ENCODE measurements at regions not wholly inside any gene's neighbourhood (a gene's known extent, or its start where the extent isn't known, plus 50 kb on each side); places are given as distances from the start of the nearest gene placed in this dataset.

DNA sequence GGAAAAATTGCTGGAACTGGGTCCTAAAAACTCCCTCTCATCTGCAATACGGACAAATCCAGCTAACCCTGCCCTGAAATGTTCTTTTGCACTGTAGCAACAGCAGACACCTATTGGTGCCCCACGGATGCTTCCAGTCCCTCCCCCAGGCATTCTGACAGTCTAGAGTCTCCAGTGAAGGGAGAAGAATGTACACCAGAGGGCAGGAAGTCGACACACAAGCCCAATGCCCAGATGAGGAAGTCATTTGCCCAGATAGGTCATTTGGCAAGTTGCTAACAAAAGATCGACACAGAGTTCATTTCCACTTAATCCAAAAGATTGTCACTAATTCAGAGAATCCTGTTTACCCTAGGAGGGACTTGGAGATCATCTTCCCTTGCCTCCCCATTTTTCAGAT is 293.0 kb upstream of the PRDM1 start:
- Histone ChIP-seq H3K27me3 (ENCODE audit: insufficient read depth, low read depth) (no peaks in the 10 kb centered on the region), H3K9me2 (ENCODE audit: insufficient read depth) (no peaks in the 10 kb centered on the region), H3K4me1 (replicated peaks; ENCODE audit: insufficient read depth) (peaks cover 51% of the 10 kb centered on the region), H3F3A (ENCODE audit: insufficient read depth, low read depth) (peaks cover 37% of the 10 kb centered on the region), H2AFZ (no peak overlapping the region), H3K4me2 (0 out of 2 replicates have a peak overlapping the region, but pooled peaks have one; percentile 54), H3K4me3 (no peak overlapping the region), H3K9me3 (ENCODE audit: insufficient read depth, low read depth) (no peaks in the 10 kb centered on the region), H3K27ac (peak overlapping the region; percentile 84), H4K20me1 (ENCODE audit: insufficient read depth) (no peaks in the 10 kb centered on the region), H3K79me2 (ENCODE audit: low read depth) (no peaks in the 10 kb centered on the region), H3K36me3 (ENCODE audit: low read depth) (no peaks in the 10 kb centered on the region)
- peak; percentile 12 to 49 for DNase-seq
- BruUV-seq (replicated peaks) = no TSS peak
- ChIA-PET CTCF (no interaction called here), POLR2A (ENCODE audit: unreplicated experiment) (interaction anchor here (0.6 kb wide), 2 partner anchors 156 to 362 kb away, joined by 5 to 9 read pairs; no protein-coding TSS in a partner anchor)
- TF ChIP-seq, protein P1, sequence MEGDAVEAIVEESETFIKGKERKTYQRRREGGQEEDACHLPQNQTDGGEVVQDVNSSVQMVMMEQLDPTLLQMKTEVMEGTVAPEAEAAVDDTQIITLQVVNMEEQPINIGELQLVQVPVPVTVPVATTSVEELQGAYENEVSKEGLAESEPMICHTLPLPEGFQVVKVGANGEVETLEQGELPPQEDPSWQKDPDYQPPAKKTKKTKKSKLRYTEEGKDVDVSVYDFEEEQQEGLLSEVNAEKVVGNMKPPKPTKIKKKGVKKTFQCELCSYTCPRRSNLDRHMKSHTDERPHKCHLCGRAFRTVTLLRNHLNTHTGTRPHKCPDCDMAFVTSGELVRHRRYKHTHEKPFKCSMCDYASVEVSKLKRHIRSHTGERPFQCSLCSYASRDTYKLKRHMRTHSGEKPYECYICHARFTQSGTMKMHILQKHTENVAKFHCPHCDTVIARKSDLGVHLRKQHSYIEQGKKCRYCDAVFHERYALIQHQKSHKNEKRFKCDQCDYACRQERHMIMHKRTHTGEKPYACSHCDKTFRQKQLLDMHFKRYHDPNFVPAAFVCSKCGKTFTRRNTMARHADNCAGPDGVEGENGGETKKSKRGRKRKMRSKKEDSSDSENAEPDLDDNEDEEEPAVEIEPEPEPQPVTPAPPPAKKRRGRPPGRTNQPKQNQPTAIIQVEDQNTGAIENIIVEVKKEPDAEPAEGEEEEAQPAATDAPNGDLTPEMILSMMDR (conservative IDR thresholded peaks at IDR 0.05) = no peak
- TF ChIP-seq EZH2 (IDR thresholded peaks at IDR 0.05; ENCODE audit: low read depth) = no peak
- intact Hi-C loops (cut with micrococcal nuclease; ENCODE audit: unreplicated experiment) = loop anchor here (5.0 to 10.0 kb wide), 2 partner anchors 294 to 432 kb away; partner anchors contain the start of gene PRDM1

DNA sequence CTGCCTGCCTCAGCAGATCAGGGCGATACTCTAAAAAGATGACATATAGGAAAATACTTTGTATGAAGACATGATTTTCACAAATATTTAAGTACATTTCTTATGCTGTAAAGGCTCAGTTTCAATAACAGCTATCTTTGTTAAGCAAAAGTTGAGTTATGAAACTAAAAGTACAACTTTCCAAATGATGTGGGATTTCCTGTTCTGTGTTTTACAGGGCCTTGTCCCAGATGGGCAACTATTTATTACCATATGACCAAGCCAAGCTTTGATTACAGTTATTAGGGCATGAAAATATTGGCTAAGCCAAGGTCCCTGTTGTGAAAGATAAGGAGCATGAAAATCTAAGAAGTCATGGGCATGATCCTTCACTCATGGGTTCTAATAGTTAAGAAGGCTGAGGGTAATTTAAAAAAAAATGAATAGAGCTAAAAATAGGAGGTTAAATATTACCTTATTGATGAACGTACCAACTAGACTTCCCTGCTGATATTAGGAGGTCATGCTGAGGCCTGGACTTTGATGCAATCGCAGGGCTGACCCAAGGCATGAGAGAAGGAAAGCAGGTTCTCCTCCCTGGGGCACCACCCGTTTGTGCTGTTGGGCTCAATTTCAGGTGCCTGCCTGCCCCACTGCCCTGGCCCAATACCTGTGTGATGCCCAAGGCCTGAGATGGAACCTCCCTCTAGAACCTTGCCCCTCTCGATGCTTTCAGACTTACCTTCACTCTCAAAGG is 294.4 kb upstream of the PRDM1 start:
- intact Hi-C loops (cut with micrococcal nuclease; ENCODE audit: unreplicated experiment) = loop anchor here (5.0 to 10.0 kb wide), 2 partner anchors 296 to 433 kb away; partner anchors contain the start of gene PRDM1
- no peaks in the 10 kb centered on the region for H3K36me3 ChIP-seq (ENCODE audit: low read depth)
- TF ChIP-seq EZH2 (IDR thresholded peaks at IDR 0.05; ENCODE audit: low read depth) = no peak
- TF ChIP-seq, protein P1 (conservative IDR thresholded peaks at IDR 0.05) = no peak
- CTCF ChIA-PET = no interaction called here
- no TSS peak for BruUV-seq (replicated peaks)
- peaks cover 33% of the 10 kb centered on the region for H3F3A ChIP-seq (ENCODE audit: insufficient read depth, low read depth)
- no peaks in the 10 kb centered on the region for H3K27me3 ChIP-seq (ENCODE audit: insufficient read depth, low read depth)
- no peak overlapping the region for H3K27ac ChIP-seq
- H3K4me2 ChIP-seq = no peak overlapping the region
- H3K9me2 ChIP-seq (ENCODE audit: insufficient read depth) = no peaks in the 10 kb centered on the region
- POLR2A ChIA-PET (ENCODE audit: unreplicated experiment) = no interaction called here
- no peaks in the 10 kb centered on the region for H3K79me2 ChIP-seq (ENCODE audit: low read depth)
- no peaks in the 10 kb centered on the region for H3K9me3 ChIP-seq (ENCODE audit: insufficient read depth, low read depth)
- H3K4me3 ChIP-seq = no peak overlapping the region
- H3K4me1 ChIP-seq (replicated peaks; ENCODE audit: insufficient read depth) = peaks cover 38% of the 10 kb centered on the region
- no peak for DNase-seq
- no peak overlapping the region for H2AFZ ChIP-seq
- no peaks in the 10 kb centered on the region for H4K20me1 ChIP-seq (ENCODE audit: insufficient read depth)

DNA sequence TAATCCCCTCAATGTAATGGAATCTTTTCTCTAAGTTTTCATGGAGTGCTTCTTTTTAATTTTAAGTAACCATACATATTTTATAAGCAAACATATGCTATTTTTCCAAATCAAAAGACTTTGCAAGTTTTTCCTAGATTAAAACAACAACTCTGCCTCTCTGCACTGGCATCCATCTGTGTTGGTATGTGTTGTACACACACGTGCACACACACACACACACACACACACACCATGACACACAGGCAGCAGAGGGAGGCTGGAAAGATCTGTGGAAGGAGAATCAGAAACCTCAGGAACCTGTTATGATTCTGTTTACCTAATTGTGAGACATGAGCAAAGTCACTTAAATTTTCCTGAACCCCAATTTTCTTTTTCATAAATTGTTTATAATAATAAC is 295.0 kb upstream of the PRDM1 start:
- Histone ChIP-seq H3K4me3 (no peak overlapping the region), H3K4me1 (replicated peaks; ENCODE audit: insufficient read depth) (peaks cover 32% of the 10 kb centered on the region), H2AFZ (no peak overlapping the region), H3F3A (ENCODE audit: insufficient read depth, low read depth) (peaks cover 27% of the 10 kb centered on the region), H3K27ac (no peak overlapping the region), H3K36me3 (ENCODE audit: low read depth) (no peaks in the 10 kb centered on the region), H3K27me3 (ENCODE audit: insufficient read depth, low read depth) (no peaks in the 10 kb centered on the region), H3K9me2 (ENCODE audit: insufficient read depth) (no peaks in the 10 kb centered on the region), H3K9me3 (ENCODE audit: insufficient read depth, low read depth) (no peaks in the 10 kb centered on the region), H4K20me1 (ENCODE audit: insufficient read depth) (no peaks in the 10 kb centered on the region), H3K79me2 (ENCODE audit: low read depth) (no peaks in the 10 kb centered on the region), H3K4me2 (no peak overlapping the region)
- DNase-seq = no peak
- CTCF ChIA-PET = no interaction called here
- BruUV-seq (replicated peaks) = no TSS peak
- TF ChIP-seq, protein P1 (conservative IDR thresholded peaks at IDR 0.05) = no peak
- no peak for TF ChIP-seq EZH2 (IDR thresholded peaks at IDR 0.05; ENCODE audit: low read depth)
- intact Hi-C loops (cut with micrococcal nuclease; ENCODE audit: unreplicated experiment) = loop anchor here (5.0 to 10.0 kb wide), 2 partner anchors 296 to 434 kb away; partner anchors contain the start of gene PRDM1
- POLR2A ChIA-PET (ENCODE audit: unreplicated experiment) = interaction anchor here (0.6 kb wide), 1 partner anchor 408 kb away, joined by 3 read pairs; no protein-coding TSS in a partner anchor

Data from PC-9 (cell line).